Mesenteric fat pad (tissue), 1 donor: ENCODE measurements at regions not wholly inside any gene's neighbourhood (a gene's known extent, or its start where the extent isn't known, plus 50 kb on each side); places are given as distances from the start of the nearest gene placed in this dataset.
A peak's percentile ranks its signal among the peaks of the same experiment; 100 is the strongest.

ENCODE experiments used
- DNase-seq: peaks from one replicate; pipeline ENCODE4 v3.0.0-alpha.2; 2020; ENCODE audit warnings: low spot score
- donor health status: DM: yes; HTN: yes; CAD: no.

- no peak for DNase-seq
Measured at GRCh38 chr20:51220293-51220706, 197.4 kb upstream of the KCNG1 start.

DNA sequence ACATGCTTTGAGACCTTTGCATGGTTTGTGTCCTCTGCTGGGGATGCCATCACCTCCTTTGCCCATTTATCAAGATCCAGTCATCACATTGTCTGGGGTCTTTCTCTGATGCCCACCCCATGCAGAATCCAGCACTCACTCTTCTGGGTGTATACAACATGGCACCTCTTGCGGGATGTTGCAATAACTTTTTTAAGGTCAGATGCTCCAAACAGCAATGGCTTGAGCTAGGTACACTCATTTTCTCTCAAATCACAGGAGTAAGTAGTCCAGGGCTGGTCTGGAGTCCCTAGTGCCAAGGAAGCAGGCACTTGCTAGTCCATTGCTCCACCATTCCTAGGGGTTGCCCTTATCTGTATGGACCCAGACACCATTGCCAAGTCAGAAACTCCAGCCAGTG is 196.6 kb upstream of the KCNG1 start:
- DNase-seq = no peak

- DNase-seq = no peak
Measured at GRCh38 chr20:51218603-51219002, 195.7 kb upstream of the KCNG1 start.

DNA sequence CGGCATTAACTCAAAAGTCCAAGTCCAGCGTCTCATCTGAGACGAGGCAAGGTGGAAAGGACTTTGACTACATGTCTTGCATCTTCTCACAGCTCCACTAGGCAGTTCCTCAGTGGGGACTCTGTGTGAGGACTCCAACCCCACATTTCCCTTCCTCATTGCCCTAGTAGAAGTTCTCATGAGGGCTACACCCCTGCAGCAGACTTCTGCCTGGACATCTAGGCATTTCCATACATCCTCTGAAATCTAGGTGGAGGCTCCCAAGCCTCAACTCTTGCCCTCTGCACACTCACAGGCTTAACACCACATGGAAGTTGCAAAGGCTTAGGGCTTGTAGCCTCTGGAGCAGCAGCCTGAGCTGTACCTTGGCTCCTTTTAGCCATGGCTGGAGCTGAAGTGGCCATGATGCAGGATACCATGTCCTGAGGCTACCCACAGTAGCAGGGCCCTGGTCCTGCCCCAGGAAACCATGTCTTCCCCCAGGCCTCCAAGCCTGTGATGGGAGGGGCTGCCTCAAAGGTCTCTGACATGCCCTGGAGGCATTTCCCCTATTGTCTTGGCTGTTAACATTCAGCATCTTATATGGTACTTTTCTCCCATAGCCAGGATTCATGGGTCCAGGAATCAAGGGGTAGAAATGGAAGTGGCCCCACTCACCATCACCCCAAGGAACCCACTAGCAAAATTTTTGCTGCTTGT is 194.6 kb upstream of the KCNG1 start:
- DNase-seq = no peak

GRCh38 chr20:51216850-51217249 is 193.9 kb upstream of the KCNG1 start:
- DNase-seq = no peak

DNA sequence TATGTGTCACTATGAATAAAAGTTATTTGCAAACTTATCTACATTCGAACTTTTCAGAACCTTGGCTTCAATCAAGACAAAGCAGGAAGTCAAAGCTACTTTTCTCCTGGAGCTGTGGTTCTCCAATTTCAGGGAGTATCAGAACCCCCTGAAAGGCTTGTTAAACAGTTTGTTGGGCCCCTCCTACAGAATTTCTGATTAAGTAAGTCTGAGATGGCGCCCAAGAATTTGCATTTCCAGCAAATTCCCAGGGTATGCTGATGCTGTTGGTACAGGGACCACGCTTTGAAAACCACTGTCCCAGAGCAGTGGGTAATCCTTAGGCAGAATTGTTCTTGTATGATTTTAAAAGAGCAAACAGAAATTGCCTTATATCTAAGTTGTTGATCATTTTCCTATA is 189.9 kb upstream of the KCNG1 start:
- DNase-seq = no peak

DNA sequence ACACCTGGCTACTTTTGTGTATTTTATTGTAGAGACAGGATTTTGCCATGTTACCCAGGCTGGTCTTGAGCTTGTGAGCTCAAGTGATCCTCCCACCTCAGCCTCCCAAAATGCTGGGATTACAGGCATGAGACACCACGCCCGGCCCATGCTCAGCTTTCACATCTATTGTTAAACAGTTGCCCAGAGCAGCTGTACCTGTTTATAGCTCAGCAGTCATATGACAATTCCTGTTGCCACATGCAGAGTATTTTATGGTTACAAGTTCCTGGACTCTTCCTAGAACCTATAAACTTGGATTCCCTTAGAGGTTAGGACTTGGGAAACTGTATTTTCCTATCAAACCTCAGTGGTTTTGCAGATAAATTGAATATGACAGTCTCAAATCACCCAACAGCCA is 188.3 kb upstream of the KCNG1 start:
- no peak for DNase-seq

GRCh38 chr20:51210084-51210483 is 187.2 kb upstream of the KCNG1 start:
- DNase-seq = no peak

DNA sequence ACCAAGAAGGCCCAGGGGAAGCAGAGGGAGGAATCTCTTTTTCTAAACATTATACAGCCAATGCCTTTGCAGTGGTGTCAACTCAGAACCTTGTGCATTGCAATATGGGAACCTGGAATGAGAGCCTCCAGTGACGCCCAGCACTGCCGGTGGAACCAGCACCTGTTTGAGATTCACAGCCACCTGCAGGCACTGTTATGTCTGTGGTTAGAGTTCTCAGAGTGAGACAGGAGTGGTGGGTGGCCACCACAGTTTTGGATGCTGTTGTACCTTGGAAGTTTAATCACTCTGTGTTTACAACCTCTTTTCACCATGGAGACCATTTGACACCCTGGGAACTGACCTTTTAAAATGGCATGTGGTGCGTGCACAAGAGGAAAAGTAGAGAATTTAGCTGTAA is 185.3 kb upstream of the KCNG1 start:
- DNase-seq = no peak

DNA sequence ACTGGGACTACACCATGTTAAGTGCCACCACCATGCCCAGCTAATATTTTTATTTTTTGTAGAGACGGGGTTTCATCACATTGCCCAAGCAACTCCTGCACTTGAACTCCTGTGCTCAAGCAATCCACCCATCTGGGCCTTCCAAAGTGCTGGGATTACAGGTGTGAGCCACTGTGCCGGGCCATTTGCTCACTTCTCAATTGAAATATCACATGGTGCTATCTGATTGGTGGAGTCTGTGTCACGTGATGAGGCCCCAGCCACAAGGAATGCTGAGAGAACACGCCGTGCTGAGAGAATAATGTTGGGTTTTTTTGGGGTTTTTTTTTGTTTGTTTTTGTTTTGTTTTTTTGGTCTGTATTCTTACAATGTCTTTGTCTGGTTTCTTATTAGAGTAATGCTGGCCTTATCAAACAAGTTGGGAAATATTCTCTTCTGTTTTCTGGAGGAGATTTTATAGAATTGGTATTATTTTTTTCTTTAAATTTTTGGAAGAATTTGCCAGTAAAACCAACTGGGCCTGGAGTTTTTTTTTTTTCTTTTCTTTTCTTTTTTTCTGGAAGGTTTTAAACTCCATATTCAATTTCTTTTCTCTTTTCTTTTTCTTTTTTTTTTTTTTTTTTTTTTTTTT is 183.2 kb upstream of the KCNG1 start:
- DNase-seq = no peak

GRCh38 chr20:51204794-51205193 is 181.9 kb upstream of the KCNG1 start:
- no peak for DNase-seq

- no peak for DNase-seq
Measured at GRCh38 chr20:51204051-51204715, 181.3 kb upstream of the KCNG1 start.

DNA sequence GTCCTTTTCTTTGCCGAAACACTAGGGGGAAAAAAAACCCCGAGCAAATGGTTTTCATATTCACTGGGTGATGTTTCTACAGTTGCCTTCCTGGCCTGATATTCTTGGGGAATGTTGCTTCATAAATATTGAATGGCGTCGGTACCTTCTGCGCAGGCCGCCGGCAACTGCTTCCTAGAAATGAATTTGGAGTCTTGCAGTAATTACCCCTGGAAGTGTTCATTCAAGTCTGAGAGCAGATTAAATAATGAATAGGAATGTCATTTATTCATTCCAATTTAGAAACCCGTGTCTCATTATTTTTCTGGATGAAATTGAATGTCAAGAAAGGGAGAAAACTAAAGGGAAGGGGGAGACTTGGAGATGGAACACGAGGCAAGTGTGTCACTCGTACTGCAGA is 179.4 kb upstream of the KCNG1 start:
- no peak for DNase-seq

DNA sequence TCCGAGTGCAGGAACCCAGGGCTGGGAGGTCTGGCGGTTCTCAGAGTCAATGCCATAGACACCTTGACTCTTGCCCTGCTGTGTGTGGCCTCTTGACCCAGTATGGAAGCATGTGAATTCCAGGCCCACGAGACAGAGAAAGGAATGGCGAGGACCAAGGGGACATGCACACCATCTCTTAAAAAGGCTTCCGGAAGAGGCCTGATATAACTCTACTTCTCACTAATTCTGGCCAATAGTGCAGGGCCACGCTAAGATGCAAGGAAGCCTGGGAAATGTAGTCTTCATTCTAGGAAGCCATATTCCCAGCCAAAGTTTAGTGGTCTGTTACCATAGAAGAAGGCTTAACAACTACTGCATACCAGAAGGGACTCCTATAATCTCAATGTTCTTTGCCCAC is 177.0 kb upstream of the KCNG1 start:
- no peak for DNase-seq

DNA sequence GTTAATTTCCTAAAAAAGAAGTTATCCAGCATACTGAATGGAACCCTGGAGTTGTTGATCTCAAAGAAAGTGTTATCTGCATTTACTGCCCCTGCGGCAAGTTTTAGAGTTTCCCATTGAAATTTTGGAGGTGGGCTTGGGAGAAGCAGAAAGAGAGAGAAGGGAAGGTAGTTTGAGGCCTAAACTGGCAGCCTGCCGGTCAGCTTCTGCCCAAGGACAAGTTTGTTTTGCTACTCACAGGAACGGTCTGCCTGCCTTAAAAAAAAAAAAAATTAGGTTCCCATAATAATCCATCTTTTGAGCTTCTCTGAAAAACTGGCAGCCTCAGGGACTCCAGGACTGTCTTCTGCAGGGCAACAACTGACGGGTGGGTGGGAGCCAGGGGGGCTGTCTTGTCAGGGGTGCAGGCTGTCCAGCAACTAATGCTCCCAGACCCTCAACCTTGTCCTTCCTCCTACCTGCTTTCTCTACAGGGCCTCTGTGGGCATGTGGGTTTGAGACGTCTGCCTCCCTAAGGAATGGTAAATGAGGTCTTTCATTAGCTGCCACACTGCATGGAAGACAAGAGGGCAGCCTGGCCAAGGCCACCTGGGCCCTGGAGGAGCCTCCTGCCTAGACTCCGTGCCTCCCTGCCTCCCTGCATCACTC is 176.1 kb upstream of the KCNG1 start:
- no peak for DNase-seq

GRCh38 chr20:51198238-51198637 is 175.3 kb upstream of the KCNG1 start:
- DNase-seq = no peak

DNA sequence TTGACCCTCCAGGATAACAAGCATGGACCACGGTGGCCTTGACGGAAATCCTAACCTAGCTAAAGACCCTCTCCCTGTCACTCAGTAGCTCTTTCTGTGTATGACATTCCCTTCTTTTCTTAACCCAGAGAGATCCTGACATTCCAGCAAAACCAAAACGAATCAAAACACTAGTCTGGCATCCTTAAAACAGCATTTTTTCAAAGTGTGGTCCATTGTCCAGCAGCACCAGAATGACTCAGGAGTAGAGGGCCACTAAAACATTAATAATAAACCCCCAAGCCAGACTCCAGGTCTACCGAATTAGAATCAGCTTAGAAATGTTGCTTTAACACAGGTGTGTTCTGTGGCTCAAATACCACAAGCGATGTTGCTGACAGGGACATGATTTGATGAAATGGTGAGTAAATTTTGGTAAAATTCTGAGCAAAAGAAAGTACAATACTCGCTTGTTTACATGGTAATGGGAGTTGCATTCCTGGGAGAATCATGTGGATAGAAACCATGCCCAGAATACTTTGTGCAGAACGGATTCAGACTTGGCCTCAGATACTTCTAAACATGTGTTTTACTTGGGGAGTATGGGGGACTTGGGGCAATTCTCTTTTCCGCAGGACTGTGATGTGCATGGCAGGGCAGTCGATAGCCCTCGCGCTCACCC is 174.2 kb upstream of the KCNG1 start:
- no peak for DNase-seq

GRCh38 chr20:51195990-51196389 is 173.1 kb upstream of the KCNG1 start:
- no peak for DNase-seq

DNA sequence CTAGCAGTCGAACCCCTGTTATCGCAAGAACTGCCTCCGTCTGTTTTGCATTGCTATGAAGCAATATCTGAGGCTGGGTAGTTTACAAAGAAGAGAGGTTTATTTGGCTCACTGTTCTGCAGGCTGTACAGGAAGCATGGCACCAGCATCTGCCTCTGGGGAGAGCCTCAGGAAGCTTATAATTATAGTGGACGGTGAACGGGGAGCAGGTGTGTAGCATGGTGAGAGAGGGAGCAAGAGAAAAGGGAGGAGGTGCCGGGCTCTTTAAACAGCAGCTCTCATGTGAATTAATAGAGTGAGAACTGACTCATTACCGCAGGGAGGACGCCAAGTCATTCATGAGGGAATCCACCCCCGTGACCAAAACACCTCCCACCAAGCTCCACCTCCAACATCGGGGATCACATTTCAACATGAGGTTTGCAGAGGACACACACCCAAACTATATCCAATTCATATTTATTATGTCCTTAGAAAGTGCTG is 172.6 kb upstream of the KCNG1 start:
- DNase-seq = peak; percentile 16

GRCh38 chr20:51193066-51193772 is 170.3 kb upstream of the KCNG1 start:
- no peak for DNase-seq

- no peak for DNase-seq
Measured at GRCh38 chr20:51190783-51191180, 167.9 kb upstream of the KCNG1 start.
